ENCODE measurements at regions not wholly inside any gene's neighbourhood (a gene's known extent, or its start where the extent isn't known, plus 50 kb on each side); places are given as distances from the start of the nearest gene placed in this dataset.

DNA sequence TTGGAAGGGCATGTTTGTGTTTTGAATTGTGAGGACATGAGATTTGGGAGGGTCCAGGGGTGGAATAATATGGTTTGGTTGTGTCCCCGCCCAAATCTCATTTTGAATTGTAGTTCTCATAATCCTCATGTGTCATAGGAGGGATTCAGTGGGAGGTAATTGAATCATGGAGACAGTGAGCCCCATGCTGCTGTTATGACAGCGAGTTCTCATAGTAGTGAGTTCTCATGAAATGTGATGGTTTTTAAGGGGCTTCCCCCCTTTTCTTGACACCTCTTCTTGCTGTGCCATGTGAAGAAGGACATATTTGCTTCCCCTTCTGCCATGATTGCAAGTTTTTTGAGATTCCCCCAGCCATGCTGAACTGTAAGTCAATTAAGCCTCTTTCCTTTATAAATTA, 260.0 kb downstream of the DUSP6 start:
- no peak overlapping the region for H2AFZ ChIP-seq (ENCODE audit: low read length)
- TF ChIP-seq, protein P1, sequence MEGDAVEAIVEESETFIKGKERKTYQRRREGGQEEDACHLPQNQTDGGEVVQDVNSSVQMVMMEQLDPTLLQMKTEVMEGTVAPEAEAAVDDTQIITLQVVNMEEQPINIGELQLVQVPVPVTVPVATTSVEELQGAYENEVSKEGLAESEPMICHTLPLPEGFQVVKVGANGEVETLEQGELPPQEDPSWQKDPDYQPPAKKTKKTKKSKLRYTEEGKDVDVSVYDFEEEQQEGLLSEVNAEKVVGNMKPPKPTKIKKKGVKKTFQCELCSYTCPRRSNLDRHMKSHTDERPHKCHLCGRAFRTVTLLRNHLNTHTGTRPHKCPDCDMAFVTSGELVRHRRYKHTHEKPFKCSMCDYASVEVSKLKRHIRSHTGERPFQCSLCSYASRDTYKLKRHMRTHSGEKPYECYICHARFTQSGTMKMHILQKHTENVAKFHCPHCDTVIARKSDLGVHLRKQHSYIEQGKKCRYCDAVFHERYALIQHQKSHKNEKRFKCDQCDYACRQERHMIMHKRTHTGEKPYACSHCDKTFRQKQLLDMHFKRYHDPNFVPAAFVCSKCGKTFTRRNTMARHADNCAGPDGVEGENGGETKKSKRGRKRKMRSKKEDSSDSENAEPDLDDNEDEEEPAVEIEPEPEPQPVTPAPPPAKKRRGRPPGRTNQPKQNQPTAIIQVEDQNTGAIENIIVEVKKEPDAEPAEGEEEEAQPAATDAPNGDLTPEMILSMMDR (conservative IDR thresholded peaks at IDR 0.05; ENCODE audit: low read length), result no peak
- no peak for TF ChIP-seq EZH2phosphoT487 (IDR thresholded peaks at IDR 0.05; ENCODE audit: borderline replicate concordance, low read depth, low read length)
- H3K27ac ChIP-seq (ENCODE audit: low read depth, low read length, poor library complexity, severe bottlenecking), result no peak overlapping the region
- ChIA-PET CTCF (ENCODE audit: unreplicated experiment) (no interaction called here), POLR2A (no interaction called here)
- H3K4me3 ChIP-seq (ENCODE audit: low read depth, low read length, poor library complexity, severe bottlenecking), result no peak overlapping the region
- no peaks in the 10 kb centered on the region for H3K79me2 ChIP-seq (ENCODE audit: insufficient read depth, low read depth, low read length)
- H3K4me2 ChIP-seq (ENCODE audit: low read length), result no peak overlapping the region
- intact Hi-C loops (cut with micrococcal nuclease; ENCODE audit: unreplicated experiment), result no loop called here
- BruUV-seq (replicated peaks), result no TSS peak
- H3K9me2 ChIP-seq (ENCODE audit: insufficient read depth, low read length), result no peaks in the 10 kb centered on the region
- no peaks in the 10 kb centered on the region for H3K36me3 ChIP-seq (ENCODE audit: insufficient read depth, low read length)
- H3K4me1 ChIP-seq (ENCODE audit: insufficient read depth, low read length, poor library complexity, severe bottlenecking), result no peaks in the 10 kb centered on the region
- H4K20me1 ChIP-seq (ENCODE audit: insufficient read depth, low read length), result no peaks in the 10 kb centered on the region
- no peak for DNase-seq (ENCODE audit: low spot score)
- H3K9me3 ChIP-seq (ENCODE audit: low read length), result no peaks in the 10 kb centered on the region

DNA sequence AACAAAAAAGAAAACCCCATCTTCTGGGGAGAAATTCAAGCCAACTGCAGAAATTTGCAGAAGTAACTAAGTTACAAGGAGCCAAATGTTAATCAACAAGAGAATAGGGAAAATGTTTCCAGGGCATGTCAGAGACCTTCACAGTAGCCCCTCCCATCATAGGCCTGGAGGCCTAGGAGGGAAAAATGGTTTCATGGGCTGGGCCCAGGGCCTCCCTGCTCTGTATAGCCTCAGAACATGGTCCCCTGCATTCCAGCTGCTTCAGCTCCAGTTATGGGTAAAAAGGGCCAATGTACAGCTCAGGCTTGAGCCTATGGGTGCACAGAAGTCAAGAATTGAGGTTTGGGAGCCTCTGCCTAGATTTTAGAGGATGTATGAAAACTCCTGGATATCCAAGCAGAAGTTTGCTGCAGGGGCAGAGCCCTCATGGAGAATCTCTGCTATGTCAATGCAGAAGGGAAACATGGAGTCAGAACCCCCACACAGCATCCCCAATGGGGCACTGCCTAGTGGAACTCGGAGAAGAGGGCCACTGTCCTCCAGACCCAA, 260.9 kb downstream of the DUSP6 start:
- no peak overlapping the region for H2AFZ ChIP-seq (ENCODE audit: low read length)
- intact Hi-C loops (cut with micrococcal nuclease; ENCODE audit: unreplicated experiment), result no loop called here
- ChIA-PET POLR2A (no interaction called here), CTCF (ENCODE audit: unreplicated experiment) (no interaction called here)
- no TSS peak for BruUV-seq (replicated peaks)
- no peaks in the 10 kb centered on the region for H3K4me1 ChIP-seq (ENCODE audit: insufficient read depth, low read length, poor library complexity, severe bottlenecking)
- H3K36me3 ChIP-seq (ENCODE audit: insufficient read depth, low read length), result no peaks in the 10 kb centered on the region
- no peak overlapping the region for H3K4me2 ChIP-seq (ENCODE audit: low read length)
- no peak overlapping the region for H3K27ac ChIP-seq (ENCODE audit: low read depth, low read length, poor library complexity, severe bottlenecking)
- no peaks in the 10 kb centered on the region for H3K9me3 ChIP-seq (ENCODE audit: low read length)
- TF ChIP-seq, protein P1 (conservative IDR thresholded peaks at IDR 0.05; ENCODE audit: low read length), result no peak
- TF ChIP-seq EZH2phosphoT487 (IDR thresholded peaks at IDR 0.05; ENCODE audit: borderline replicate concordance, low read depth, low read length), result no peak
- H3K4me3 ChIP-seq (ENCODE audit: low read depth, low read length, poor library complexity, severe bottlenecking), result no peak overlapping the region
- no peak for DNase-seq (ENCODE audit: low spot score)
- H4K20me1 ChIP-seq (ENCODE audit: insufficient read depth, low read length), result no peaks in the 10 kb centered on the region
- H3K79me2 ChIP-seq (ENCODE audit: insufficient read depth, low read depth, low read length), result no peaks in the 10 kb centered on the region
- no peaks in the 10 kb centered on the region for H3K9me2 ChIP-seq (ENCODE audit: insufficient read depth, low read length)

DNA sequence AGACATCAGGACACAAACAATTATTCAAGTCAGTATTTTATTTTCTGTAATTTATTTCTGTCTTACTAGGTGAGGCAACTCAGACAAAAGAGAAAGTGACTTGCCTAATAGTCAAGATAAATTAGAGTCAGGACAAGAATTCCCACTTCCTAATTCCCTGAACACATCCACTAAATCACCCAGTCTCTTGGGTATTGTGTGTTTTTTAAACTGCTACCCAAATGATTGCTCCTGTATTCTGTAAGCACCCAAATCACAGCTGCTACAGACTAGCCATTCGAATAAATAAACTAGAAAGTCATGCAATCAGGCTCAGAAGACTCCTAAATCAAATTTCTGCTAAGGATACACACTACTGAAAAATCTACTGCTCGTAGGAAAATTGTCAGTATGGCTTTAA, 263.0 kb downstream of the DUSP6 start:
- no peak for TF ChIP-seq EZH2phosphoT487 (IDR thresholded peaks at IDR 0.05; ENCODE audit: borderline replicate concordance, low read depth, low read length)
- TF ChIP-seq, protein P1 (conservative IDR thresholded peaks at IDR 0.05; ENCODE audit: low read length), result no peak
- intact Hi-C loops (cut with micrococcal nuclease; ENCODE audit: unreplicated experiment), result no loop called here
- H3K79me2 ChIP-seq (ENCODE audit: insufficient read depth, low read depth, low read length), result no peaks in the 10 kb centered on the region
- no peaks in the 10 kb centered on the region for H3K4me1 ChIP-seq (ENCODE audit: insufficient read depth, low read length, poor library complexity, severe bottlenecking)
- no TSS peak for BruUV-seq (replicated peaks)
- DNase-seq (ENCODE audit: low spot score), result no peak
- H4K20me1 ChIP-seq (ENCODE audit: insufficient read depth, low read length), result no peaks in the 10 kb centered on the region
- POLR2A ChIA-PET, result no interaction called here
- no peak overlapping the region for H3K4me2 ChIP-seq (ENCODE audit: low read length)
- H3K27ac ChIP-seq (ENCODE audit: low read depth, low read length, poor library complexity, severe bottlenecking), result no peak overlapping the region
- H3K9me2 ChIP-seq (ENCODE audit: insufficient read depth, low read length), result no peaks in the 10 kb centered on the region
- no peaks in the 10 kb centered on the region for H3K9me3 ChIP-seq (ENCODE audit: low read length)
- no peak overlapping the region for H2AFZ ChIP-seq (ENCODE audit: low read length)
- no peak overlapping the region for H3K4me3 ChIP-seq (ENCODE audit: low read depth, low read length, poor library complexity, severe bottlenecking)
- H3K36me3 ChIP-seq (ENCODE audit: insufficient read depth, low read length), result no peaks in the 10 kb centered on the region
- CTCF ChIA-PET (ENCODE audit: unreplicated experiment), result no interaction called here
